ENCODE measurements at regions not wholly inside any gene's neighbourhood (a gene's known extent, or its start where the extent isn't known, plus 50 kb on each side); places are given as distances from the start of the nearest gene placed in this dataset.
"Not testable (repeated sequence)": the region's sequence is repeated elsewhere in the genome, so short reads cannot be mapped to it uniquely, and the experiment has no call there.

DNA sequence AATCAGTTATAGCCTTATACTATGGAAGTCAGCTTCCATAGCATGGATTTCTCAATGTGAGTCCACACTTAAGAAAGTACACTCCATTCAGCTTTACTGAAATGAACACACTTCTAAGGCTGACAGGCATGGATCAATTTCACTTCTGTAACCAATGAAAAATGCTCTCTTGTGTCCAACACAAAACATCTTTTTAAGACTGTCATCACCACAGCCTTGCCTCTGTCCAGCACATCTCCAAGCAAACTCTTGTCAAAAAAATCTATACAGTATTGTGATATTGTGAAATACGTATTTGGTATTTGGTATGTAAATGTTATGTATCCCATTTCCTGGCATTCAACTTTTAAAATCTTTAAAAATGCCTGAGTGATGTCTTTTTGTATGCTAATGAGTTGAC, 208.7 kb downstream of the RAP2B start:
- Histone ChIP-seq H3K4me3 (no peak overlapping the region), H3K27ac (no peak overlapping the region), H3K9me3 (replicated peaks in 1 of 3) (no peaks in the 10 kb centered on the region), H3K36me3 (replicated peaks in 1 of 2) (no peaks in the 10 kb centered on the region), H3K27me3 (no peaks in the 10 kb centered on the region), H3K4me1 (replicated peaks in 1 of 2) (no peaks in the 10 kb centered on the region)
- intact Hi-C loops (cut with DNase I) = no loop called here
- WGBS, 4 donors = 60 to 74% (median 69%) methylated on average over 1 of the region's 1 CpG
- DNase-seq = no peak
- no peak for TF ChIP-seq CTCF (IDR thresholded peaks at IDR 0.05)
- no peak for TF ChIP-seq POLR2A (IDR thresholded peaks at IDR 0.05)

DNA sequence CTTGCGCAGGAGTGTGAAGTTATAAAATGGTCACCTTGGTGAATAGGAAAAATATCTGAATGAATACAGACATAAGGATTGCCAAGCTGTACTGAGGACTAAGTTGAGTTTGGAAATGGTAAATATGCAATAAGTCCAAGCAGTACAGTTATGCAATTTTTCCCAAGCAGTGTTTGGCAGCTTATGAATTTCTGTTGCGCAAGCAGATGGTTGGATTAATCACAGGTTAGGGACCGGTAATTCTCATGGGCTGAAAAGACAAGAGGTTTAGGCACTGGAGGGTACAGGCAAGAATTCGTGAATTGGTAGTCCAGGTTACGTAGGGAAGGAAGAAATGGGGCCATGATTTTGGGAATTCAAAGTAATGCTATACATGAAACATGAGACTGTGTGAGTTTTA, 210.3 kb downstream of the RAP2B start:
- TF ChIP-seq POLR2A (IDR thresholded peaks at IDR 0.05) (no peak), CTCF (IDR thresholded peaks at IDR 0.05) (no peak)
- H3K4me3 ChIP-seq = no peak overlapping the region
- no peaks in the 10 kb centered on the region for H3K36me3 ChIP-seq (replicated peaks in 1 of 2)
- WGBS, 4 donors = 72 to 83% (median 73%) methylated on average over 5 of the region's 5 CpGs
- no peaks in the 10 kb centered on the region for H3K9me3 ChIP-seq (replicated peaks in 1 of 3)
- DNase-seq = peak in 1 of 7 donors; percentile 2
- no peaks in the 10 kb centered on the region for H3K27me3 ChIP-seq
- intact Hi-C loops (cut with DNase I) = no loop called here
- H3K27ac ChIP-seq = no peak overlapping the region
- no peaks in the 10 kb centered on the region for H3K4me1 ChIP-seq (replicated peaks in 1 of 2)

- TF ChIP-seq CTCF (IDR thresholded peaks at IDR 0.05) = no peak
- no peak for TF ChIP-seq POLR2A (IDR thresholded peaks at IDR 0.05)
- H3K27ac ChIP-seq = no peak overlapping the region
- no peaks in the 10 kb centered on the region for H3K27me3 ChIP-seq
- H3K36me3 ChIP-seq (replicated peaks in 1 of 2) = no peaks in the 10 kb centered on the region
- DNase-seq = peak in 2 of 7 donors; percentile 10 to 18
- no peaks in the 10 kb centered on the region for H3K4me1 ChIP-seq (replicated peaks in 1 of 2)
- intact Hi-C loops (cut with DNase I) = no loop called here
- 47 to 55% (median 50%) methylated on average over 2 of the region's 2 CpGs for WGBS, 4 donors
- no peaks in the 10 kb centered on the region for H3K9me3 ChIP-seq (replicated peaks in 1 of 3)
- no peak overlapping the region for H3K4me3 ChIP-seq
Observed at GRCh38 chr3:153373606-153374005, 211.6 kb downstream of the RAP2B start.

DNA sequence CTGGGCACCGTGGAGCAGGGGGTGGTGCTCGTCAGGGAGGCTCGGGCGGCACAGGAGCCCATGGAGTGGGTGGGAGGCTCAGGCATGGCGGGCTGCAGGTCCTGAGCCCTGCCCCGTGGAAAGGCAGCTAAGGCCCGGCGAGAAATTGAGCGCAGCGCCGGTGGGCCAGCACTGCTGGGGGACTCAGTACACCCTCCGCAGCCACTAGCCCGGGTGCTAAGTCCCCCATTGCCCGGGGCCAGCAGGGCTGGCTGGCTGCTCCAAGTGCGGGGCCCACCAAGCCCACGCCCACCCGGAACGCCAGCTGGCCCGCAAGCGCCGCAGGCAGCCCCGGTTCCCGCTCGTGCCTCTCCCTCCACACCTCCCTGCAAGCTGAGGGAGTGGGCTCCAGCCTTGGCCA, 216.3 kb downstream of the RAP2B start:
- H3K4me3 ChIP-seq; DNase-seq; H3K36me3 ChIP-seq (replicated peaks in 1 of 2); H3K27ac ChIP-seq; H3K27me3 ChIP-seq; intact Hi-C loops (cut with DNase I); H3K4me1 ChIP-seq (replicated peaks in 1 of 2); H3K9me3 ChIP-seq (replicated peaks in 1 of 3): not testable (repeated sequence)
- 89 to 100% (median 97%) methylated on average over 3 to 24 of the region's 24 CpGs; no CpG with 5 or more reads in 1 of the 4 donors for WGBS, 4 donors

DNA sequence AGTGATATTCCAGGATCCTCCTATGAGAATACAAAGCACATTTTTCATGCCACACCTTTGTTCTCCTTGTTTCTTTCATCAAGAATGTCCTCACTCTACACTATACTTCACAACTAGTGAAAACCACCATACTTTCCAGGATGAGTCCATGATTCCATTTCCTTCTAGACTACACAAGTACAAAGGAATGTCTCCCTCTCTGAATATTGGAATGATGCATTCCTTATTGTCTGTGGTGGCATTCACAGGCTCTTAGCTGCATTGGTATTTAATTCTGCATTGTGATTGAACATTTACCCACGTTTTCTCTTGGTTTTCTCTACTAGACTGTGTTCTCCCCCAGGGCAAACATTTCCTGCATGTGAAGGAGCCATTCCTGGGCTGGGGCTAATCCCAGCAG, 217.5 kb downstream of the RAP2B start:
- no peak for DNase-seq
- TF ChIP-seq POLR2A (IDR thresholded peaks at IDR 0.05) (no peak), CTCF (IDR thresholded peaks at IDR 0.05) (no peak)
- Histone ChIP-seq H3K4me1 (replicated peaks in 1 of 2) (no peaks in the 10 kb centered on the region), H3K36me3 (replicated peaks in 1 of 2) (no peaks in the 10 kb centered on the region), H3K4me3 (no peak overlapping the region), H3K27me3 (no peaks in the 10 kb centered on the region), H3K27ac (no peak overlapping the region), H3K9me3 (replicated peaks in 1 of 3) (no peaks in the 10 kb centered on the region)
- 33 to 41% (median 36%) methylated on average over 1 of the region's 1 CpG for WGBS, 4 donors
- intact Hi-C loops (cut with DNase I) = no loop called here

All from adrenal gland (tissue), 9 donors.